Esophagus muscularis mucosa (tissue), 4 donors: ENCODE measurements at regions not wholly inside any gene's neighbourhood (a gene's known extent, or its start where the extent isn't known, plus 50 kb on each side); places are given as distances from the start of the nearest gene placed in this dataset.
"Not testable (repeated sequence)": the region's sequence is repeated elsewhere in the genome, so short reads cannot be mapped to it uniquely, and the experiment has no call there.

ENCODE experiments used
- CTCF ChIP-seq, 3 experiments: fragments of 200-600 bp in 2 of 3; fragments of 450-650 bp in 1 of 3; sonication (generic) in 2 of 3; IDR thresholded peaks; one replicate each; pipeline ENCODE4 v1.5.1; 2017 to 2019; ENCODE audit warnings: antibody characterized with exemption in 3 of 3, mild to moderate bottlenecking in 2 of 3, moderate library complexity in 1 of 3
- EP300 ChIP-seq: sonication (generic); formaldehyde crosslinking; IDR thresholded peaks from one replicate; pipeline ENCODE4 v1.6.1; 2017; ENCODE audit warnings: antibody characterized with exemption
- POLR2A ChIP-seq: fragments of 450-650 bp; IDR thresholded peaks from one replicate; pipeline ENCODE4 v1.6.1; 2017; ENCODE audit warnings: antibody characterized with exemption, moderate library complexity, mild to moderate bottlenecking, low read depth
- POLR2AphosphoS5 ChIP-seq, 2 donors: sonication (generic); formaldehyde crosslinking; IDR thresholded peaks; one replicate each; pipeline ENCODE4 v1.6.1; 2017; ENCODE audit warnings: antibody characterized with exemption in 2 of 2

DNA sequence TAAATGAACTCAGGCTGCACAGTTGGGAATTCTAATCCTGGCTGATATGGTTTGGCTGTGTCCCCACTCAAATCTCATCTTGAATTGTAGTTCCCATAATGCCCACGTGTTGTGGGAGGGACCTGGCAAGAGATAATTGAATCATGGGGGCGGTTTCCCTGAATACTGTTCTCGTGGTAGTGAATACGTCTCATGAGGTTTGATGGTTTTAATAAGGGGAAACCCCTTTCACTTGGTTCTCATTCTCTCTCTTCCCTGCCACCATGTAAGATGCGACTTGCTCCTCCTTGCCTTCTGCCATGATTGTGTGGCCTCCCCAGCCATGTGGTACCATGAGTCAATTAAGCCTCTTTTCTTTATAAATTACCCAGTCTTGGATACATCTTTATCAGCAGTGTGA is 143.8 kb downstream of the PCSK1 start:
- TF ChIP-seq POLR2AphosphoS5 (IDR thresholded peaks at IDR 0.05); CTCF (IDR thresholded peaks at IDR 0.05); POLR2A; EP300: not testable (repeated sequence)
